Body of pancreas (tissue), 4 donors: ENCODE measurements at regions not wholly inside any gene's neighbourhood (a gene's known extent, or its start where the extent isn't known, plus 50 kb on each side); places are given as distances from the start of the nearest gene placed in this dataset.

Experiments used
- CTCF ChIP-seq, 7 experiments: fragments of 450-650 bp in 4 of 7; fragments of 200-600 bp in 3 of 7; sonication (generic) in 3 of 7; IDR thresholded peaks; one replicate each; pipeline ENCODE4 v1.5.1; 2016 to 2019; ENCODE audit warnings: antibody characterized with exemption in 7 of 7
- POLR2A ChIP-seq, 3 donors: fragments of 450-650 bp; IDR thresholded peaks; one replicate each; pipeline ENCODE4 v1.6.1; 2016; ENCODE audit warnings: antibody characterized with exemption in 3 of 3, mild to moderate bottlenecking in 2 of 3

- TF ChIP-seq CTCF (IDR thresholded peaks at IDR 0.05) (no peak), POLR2A (IDR thresholded peaks at IDR 0.05) (no peak)
Observed at GRCh38 chr1:69090752-69091151, 477.0 kb upstream of the LRRC7 start.
